ENCODE measurements at regions not wholly inside any gene's neighbourhood (a gene's known extent, or its start where the extent isn't known, plus 50 kb on each side); places are given as distances from the start of the nearest gene placed in this dataset.
"Not testable (repeated sequence)": the region's sequence is repeated elsewhere in the genome, so short reads cannot be mapped to it uniquely, and the experiment has no call there.

GRCh38 chr12:63450816-63451215 is 217.5 kb downstream of the DPY19L2 start:
- no peak for DNase-seq
- Histone ChIP-seq H3K4me3 (no peak overlapping the region), H3K27me3 (no peaks in the 10 kb centered on the region), H3K9me3 (no peaks in the 10 kb centered on the region), H3K4me1 (no peaks in the 10 kb centered on the region), H3K36me3 (no peaks in the 10 kb centered on the region), H3K27ac (no peak overlapping the region)
- intact Hi-C loops (cut with DNase I), result no loop called here
- no peak for ATAC-seq
- TF ChIP-seq CTCF (IDR thresholded peaks at IDR 0.05), result no peak

- Histone ChIP-seq H3K36me3 (no peaks in the 10 kb centered on the region), H3K4me1 (no peaks in the 10 kb centered on the region), H3K9me3 (no peaks in the 10 kb centered on the region), H3K27me3 (no peaks in the 10 kb centered on the region), H3K27ac (no peak overlapping the region), H3K4me3 (no peak overlapping the region)
- intact Hi-C loops (cut with DNase I), result no loop called here
- ATAC-seq (no peak), DNase-seq (no peak)
- TF ChIP-seq CTCF (IDR thresholded peaks at IDR 0.05), result no peak
Measured at GRCh38 chr12:63450334-63450733, 218.0 kb downstream of the DPY19L2 start.

GRCh38 chr12:63445224-63445880 is 222.9 kb downstream of the DPY19L2 start:
- Histone ChIP-seq H3K4me3 (no peak overlapping the region), H3K27ac (no peak overlapping the region), H3K4me1 (no peaks in the 10 kb centered on the region), H3K27me3 (no peaks in the 10 kb centered on the region), H3K9me3 (no peaks in the 10 kb centered on the region), H3K36me3 (no peaks in the 10 kb centered on the region)
- intact Hi-C loops (cut with DNase I), result no loop called here
- ATAC-seq, result no peak
- no peak for DNase-seq
- no peak for TF ChIP-seq CTCF (IDR thresholded peaks at IDR 0.05)

- no peak for TF ChIP-seq CTCF (IDR thresholded peaks at IDR 0.05)
- no peaks in the 10 kb centered on the region for H3K36me3 ChIP-seq
- H3K27me3 ChIP-seq, result no peaks in the 10 kb centered on the region
- ATAC-seq, result no peak
- no peak for DNase-seq
- H3K9me3 ChIP-seq, result no peaks in the 10 kb centered on the region
- no peaks in the 10 kb centered on the region for H3K4me1 ChIP-seq
- no peak overlapping the region for H3K27ac ChIP-seq
- intact Hi-C loops (cut with DNase I), result no loop called here
- H3K4me3 ChIP-seq, result no peak overlapping the region
Measured at GRCh38 chr12:63440048-63440447, 228.2 kb downstream of the DPY19L2 start.

GRCh38 chr12:63434384-63434783 is 233.9 kb downstream of the DPY19L2 start:
- DNase-seq, result peak in 1 of 4 donors; percentile 43
- H3K9me3 ChIP-seq; intact Hi-C loops (cut with DNase I); H3K36me3 ChIP-seq; H3K4me1 ChIP-seq; H3K27ac ChIP-seq; ATAC-seq; H3K27me3 ChIP-seq; H3K4me3 ChIP-seq: not testable (repeated sequence)

- H3K4me3 ChIP-seq; H3K27me3 ChIP-seq; ATAC-seq; H3K4me1 ChIP-seq; H3K27ac ChIP-seq; H3K9me3 ChIP-seq; intact Hi-C loops (cut with DNase I); DNase-seq; H3K36me3 ChIP-seq: not testable (repeated sequence)
Measured at GRCh38 chr12:63427969-63428368, 240.3 kb downstream of the DPY19L2 start.

- intact Hi-C loops (cut with DNase I); H3K27me3 ChIP-seq; ATAC-seq; H3K36me3 ChIP-seq; H3K27ac ChIP-seq; H3K4me1 ChIP-seq; H3K4me3 ChIP-seq; DNase-seq; H3K9me3 ChIP-seq: not testable (repeated sequence)
Measured at GRCh38 chr12:63427029-63427428, 241.3 kb downstream of the DPY19L2 start.

All from left lung (tissue), 4 donors.